ENCODE measurements at regions not wholly inside any gene's neighbourhood (a gene's known extent, or its start where the extent isn't known, plus 50 kb on each side); places are given as distances from the start of the nearest gene placed in this dataset.

DNA sequence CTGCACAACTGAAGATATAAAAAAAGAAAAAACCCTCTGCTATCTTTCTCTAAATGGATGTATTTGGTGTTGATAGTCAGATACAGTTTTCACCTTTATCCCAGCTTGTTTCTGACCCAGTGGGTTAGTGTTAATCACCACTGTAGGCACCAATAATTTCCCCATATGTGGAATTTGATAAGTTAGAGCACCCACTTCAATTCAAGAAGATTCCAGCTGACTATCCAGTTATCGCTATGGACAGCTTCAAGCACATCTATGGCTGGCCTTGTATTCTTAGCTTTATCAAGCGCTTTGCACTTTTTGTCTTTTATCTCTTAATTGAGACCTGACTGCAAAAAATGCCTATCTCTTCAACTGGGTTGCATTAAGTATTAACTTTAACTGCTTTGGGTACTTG, 200.4 kb downstream of the NR4A2 start:
- no peaks in the 10 kb centered on the region for H3K36me3 Mint-ChIP-seq (ENCODE audit: low read depth)
- CTCF ChIA-PET = no interaction called here
- ATAC-seq (ENCODE audit: low read depth) = no peak
- no peaks in the 10 kb centered on the region for H3K4me1 Mint-ChIP-seq
- POLR2A ChIA-PET = no interaction called here
- intact Hi-C loops (cut with micrococcal nuclease) = no loop called here
- TF ChIP-seq, protein P1, sequence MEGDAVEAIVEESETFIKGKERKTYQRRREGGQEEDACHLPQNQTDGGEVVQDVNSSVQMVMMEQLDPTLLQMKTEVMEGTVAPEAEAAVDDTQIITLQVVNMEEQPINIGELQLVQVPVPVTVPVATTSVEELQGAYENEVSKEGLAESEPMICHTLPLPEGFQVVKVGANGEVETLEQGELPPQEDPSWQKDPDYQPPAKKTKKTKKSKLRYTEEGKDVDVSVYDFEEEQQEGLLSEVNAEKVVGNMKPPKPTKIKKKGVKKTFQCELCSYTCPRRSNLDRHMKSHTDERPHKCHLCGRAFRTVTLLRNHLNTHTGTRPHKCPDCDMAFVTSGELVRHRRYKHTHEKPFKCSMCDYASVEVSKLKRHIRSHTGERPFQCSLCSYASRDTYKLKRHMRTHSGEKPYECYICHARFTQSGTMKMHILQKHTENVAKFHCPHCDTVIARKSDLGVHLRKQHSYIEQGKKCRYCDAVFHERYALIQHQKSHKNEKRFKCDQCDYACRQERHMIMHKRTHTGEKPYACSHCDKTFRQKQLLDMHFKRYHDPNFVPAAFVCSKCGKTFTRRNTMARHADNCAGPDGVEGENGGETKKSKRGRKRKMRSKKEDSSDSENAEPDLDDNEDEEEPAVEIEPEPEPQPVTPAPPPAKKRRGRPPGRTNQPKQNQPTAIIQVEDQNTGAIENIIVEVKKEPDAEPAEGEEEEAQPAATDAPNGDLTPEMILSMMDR (IDR thresholded peaks at IDR 0.05) = no peak
- no peak overlapping the region for H3K27ac Mint-ChIP-seq
- no peaks in the 10 kb centered on the region for H3K27me3 Mint-ChIP-seq
- no peaks in the 10 kb centered on the region for H3K9me3 Mint-ChIP-seq
- H3K4me3 Mint-ChIP-seq = no peak overlapping the region
- no peak for DNase-seq

DNA sequence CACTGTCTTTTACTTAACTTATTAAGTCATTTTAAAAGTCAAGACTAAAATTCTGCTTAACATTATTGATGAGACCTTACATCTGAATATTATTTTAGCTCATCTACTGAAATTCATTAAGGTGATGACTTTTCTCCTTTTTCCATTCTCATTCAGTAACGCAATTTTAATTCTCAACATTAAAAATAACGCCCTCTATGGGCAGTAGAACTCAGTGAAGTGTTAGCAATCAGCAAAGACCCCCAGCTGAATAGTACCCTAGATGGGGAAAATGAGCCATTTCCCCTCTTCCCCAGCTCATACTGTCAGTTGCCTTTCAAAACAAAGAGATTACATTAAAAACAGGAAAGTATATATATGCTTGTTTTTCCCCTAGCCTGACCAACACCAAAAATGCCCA, 203.3 kb downstream of the NR4A2 start:
- intact Hi-C loops (cut with micrococcal nuclease) = no loop called here
- CTCF ChIA-PET = no interaction called here
- no peaks in the 10 kb centered on the region for H3K9me3 Mint-ChIP-seq
- POLR2A ChIA-PET = no interaction called here
- H3K27ac Mint-ChIP-seq = no peak overlapping the region
- ATAC-seq (ENCODE audit: low read depth) = no peak
- H3K4me1 Mint-ChIP-seq = no peaks in the 10 kb centered on the region
- DNase-seq = no peak
- no peaks in the 10 kb centered on the region for H3K36me3 Mint-ChIP-seq (ENCODE audit: low read depth)
- no peak overlapping the region for H3K4me3 Mint-ChIP-seq
- no peaks in the 10 kb centered on the region for H3K27me3 Mint-ChIP-seq
- TF ChIP-seq, protein P1 (IDR thresholded peaks at IDR 0.05) = no peak

DNA sequence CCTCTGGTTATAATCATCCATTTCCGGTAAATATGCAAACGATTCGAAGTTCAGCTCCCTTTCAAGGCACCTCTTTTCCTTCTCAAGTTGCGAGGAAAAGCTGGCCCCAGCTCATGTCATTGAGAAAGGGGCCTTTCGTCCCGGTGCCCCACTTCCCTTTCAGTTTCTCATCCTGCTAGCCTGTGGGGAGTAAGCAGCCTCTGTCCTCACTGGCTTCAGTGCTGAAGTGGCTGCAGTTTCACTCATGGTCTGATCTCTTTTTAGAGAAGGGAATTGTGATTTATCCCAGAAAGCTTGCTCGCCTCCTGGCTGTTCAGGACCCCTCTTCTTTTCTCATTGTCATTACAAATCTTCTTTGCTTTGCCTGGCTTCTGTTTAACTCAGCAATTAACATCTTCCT, 207.5 kb downstream of the NR4A2 start:
- H3K27ac Mint-ChIP-seq = no peak overlapping the region
- peaks cover 8% of the 10 kb centered on the region for H3K9me3 Mint-ChIP-seq
- POLR2A ChIA-PET = no interaction called here
- no peaks in the 10 kb centered on the region for H3K27me3 Mint-ChIP-seq
- TF ChIP-seq, protein P1 (IDR thresholded peaks at IDR 0.05) = no peak
- intact Hi-C loops (cut with micrococcal nuclease) = no loop called here
- H3K36me3 Mint-ChIP-seq (ENCODE audit: low read depth) = no peaks in the 10 kb centered on the region
- CTCF ChIA-PET = no interaction called here
- no peaks in the 10 kb centered on the region for H3K4me1 Mint-ChIP-seq
- H3K4me3 Mint-ChIP-seq = no peak overlapping the region
- ATAC-seq (ENCODE audit: low read depth) (no peak), DNase-seq (no peak)

DNA sequence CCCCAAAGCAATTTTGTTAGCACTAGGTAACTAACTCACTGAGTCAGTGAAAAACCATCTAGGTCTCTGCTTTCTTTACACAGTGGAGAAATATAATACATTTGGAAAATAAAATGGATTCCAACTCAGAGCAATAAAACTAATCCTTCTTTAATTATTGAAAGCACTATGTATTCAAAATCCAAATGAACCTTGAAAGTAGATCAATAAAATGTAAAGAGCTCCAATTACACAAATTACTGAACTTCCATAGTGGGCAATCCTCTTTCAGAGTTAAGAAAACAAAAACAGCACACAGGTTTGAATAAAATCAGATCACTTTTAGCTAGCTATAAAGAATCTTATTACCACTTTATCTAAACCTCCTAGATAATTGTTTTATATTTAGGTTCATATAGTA, 208.1 kb downstream of the NR4A2 start:
- intact Hi-C loops (cut with micrococcal nuclease) = no loop called here
- H3K9me3 Mint-ChIP-seq = peaks cover 8% of the 10 kb centered on the region
- no peak overlapping the region for H3K4me3 Mint-ChIP-seq
- POLR2A ChIA-PET = no interaction called here
- ATAC-seq (ENCODE audit: low read depth) = no peak
- DNase-seq = no peak
- no peaks in the 10 kb centered on the region for H3K4me1 Mint-ChIP-seq
- no peaks in the 10 kb centered on the region for H3K36me3 Mint-ChIP-seq (ENCODE audit: low read depth)
- CTCF ChIA-PET = no interaction called here
- TF ChIP-seq, protein P1 (IDR thresholded peaks at IDR 0.05) = no peak
- no peak overlapping the region for H3K27ac Mint-ChIP-seq
- no peaks in the 10 kb centered on the region for H3K27me3 Mint-ChIP-seq

DNA sequence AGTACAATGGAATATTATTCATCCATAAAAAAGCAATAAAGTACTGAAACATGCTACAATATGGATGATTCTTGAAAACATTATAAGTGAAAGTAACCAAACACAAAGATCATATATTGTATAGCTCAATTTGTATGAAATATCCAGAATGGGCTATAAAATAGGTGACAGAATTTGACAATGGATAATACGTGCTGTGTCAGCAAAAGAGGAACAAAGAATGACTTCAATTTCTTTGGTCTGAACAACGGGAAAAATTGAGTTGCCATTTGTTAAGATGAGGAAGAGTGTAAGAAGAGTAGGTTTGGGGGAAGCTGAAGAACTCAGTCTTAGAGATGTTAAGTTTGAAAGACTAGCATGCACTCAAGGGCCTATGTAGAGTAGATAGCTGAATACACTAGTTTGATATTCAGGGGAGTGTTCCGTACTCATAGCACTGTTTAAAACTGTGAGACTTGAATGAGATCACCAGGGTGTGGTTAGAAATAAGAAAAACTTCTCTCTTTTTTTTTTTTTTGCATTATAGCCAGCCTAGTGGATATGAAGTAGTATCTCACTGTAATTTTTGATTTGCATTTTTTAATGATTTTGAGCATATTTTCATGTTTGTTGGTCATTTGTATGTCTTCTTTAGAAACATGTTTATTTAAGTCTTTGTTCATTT, 213.6 kb downstream of the NR4A2 start:
- ChIA-PET POLR2A (no interaction called here), CTCF (no interaction called here)
- Mint-ChIP-seq H3K4me1 (no peaks in the 10 kb centered on the region), H3K27me3 (no peaks in the 10 kb centered on the region), H3K9me3 (peaks cover 8% of the 10 kb centered on the region), H3K4me3 (no peak overlapping the region), H3K27ac (no peak overlapping the region), H3K36me3 (ENCODE audit: low read depth) (no peaks in the 10 kb centered on the region)
- TF ChIP-seq, protein P1 (IDR thresholded peaks at IDR 0.05) = no peak
- intact Hi-C loops (cut with micrococcal nuclease) = no loop called here
- ATAC-seq (ENCODE audit: low read depth) (no peak), DNase-seq (no peak)

All from activated B cell treated with CpG ODN at 0.5 μM for 24 hours (primary cell).